ENCODE measurements at regions not wholly inside any gene's neighbourhood (a gene's known extent, or its start where the extent isn't known, plus 50 kb on each side); places are given as distances from the start of the nearest gene placed in this dataset.

- DNase-seq, result no peak
Observed at GRCh38 chr1:112267206-112267605, 128.8 kb upstream of the CTTNBP2NL start.

GRCh38 chr1:112267929-112268328 is 128.1 kb upstream of the CTTNBP2NL start:
- DNase-seq, result no peak

- DNase-seq, result no peak
Observed at GRCh38 chr1:112268408-112268807, 127.6 kb upstream of the CTTNBP2NL start.

GRCh38 chr1:112271270-112271669 is 124.7 kb upstream of the CTTNBP2NL start:
- no peak for DNase-seq

GRCh38 chr1:112272101-112272772 is 123.8 kb upstream of the CTTNBP2NL start:
- DNase-seq, result no peak

- DNase-seq, result no peak
Observed at GRCh38 chr1:112284796-112285195, 111.2 kb upstream of the CTTNBP2NL start.

- no peak for DNase-seq
Observed at GRCh38 chr1:112285316-112285715, 110.7 kb upstream of the CTTNBP2NL start.

GRCh38 chr1:112285746-112286145 is 110.3 kb upstream of the CTTNBP2NL start:
- DNase-seq, result peak; percentile 29

- no peak for DNase-seq
Observed at GRCh38 chr1:112296908-112297307, 99.1 kb upstream of the CTTNBP2NL start.

- no peak for DNase-seq
Observed at GRCh38 chr1:112297536-112297935, 98.5 kb upstream of the CTTNBP2NL start.

GRCh38 chr1:112298558-112298957 is 97.5 kb upstream of the CTTNBP2NL start:
- peak; percentile 67 for DNase-seq

GRCh38 chr1:112304126-112304525 is 91.9 kb upstream of the CTTNBP2NL start:
- DNase-seq, result no peak

GRCh38 chr1:112304612-112305011 is 91.4 kb upstream of the CTTNBP2NL start:
- no peak for DNase-seq

- no peak for DNase-seq
Observed at GRCh38 chr1:112307930-112308591, 88.0 kb upstream of the CTTNBP2NL start.

- DNase-seq, result no peak
Observed at GRCh38 chr1:112308716-112309115, 87.3 kb upstream of the CTTNBP2NL start.

GRCh38 chr1:112309499-112309898 is 86.5 kb upstream of the CTTNBP2NL start:
- no peak for DNase-seq

- DNase-seq, result peak; percentile 15
Observed at GRCh38 chr1:112312315-112312714, 83.7 kb upstream of the CTTNBP2NL start.

- DNase-seq, result no peak
Observed at GRCh38 chr1:112312879-112313278, 83.1 kb upstream of the CTTNBP2NL start.

GRCh38 chr1:112316254-112316913 is 79.6 kb upstream of the CTTNBP2NL start:
- DNase-seq, result peak; percentile 18

GRCh38 chr1:112317140-112317539 is 78.9 kb upstream of the CTTNBP2NL start:
- DNase-seq, result peak; percentile 28

- DNase-seq, result peak; percentile 18
Observed at GRCh38 chr1:112317611-112318062, 78.4 kb upstream of the CTTNBP2NL start.

- DNase-seq, result no peak
Observed at GRCh38 chr1:112318263-112318662, 77.8 kb upstream of the CTTNBP2NL start.

GRCh38 chr1:112318698-112319370 is 77.2 kb upstream of the CTTNBP2NL start:
- DNase-seq, result no peak

Data from eye (tissue), 1 donor.